Vagina (tissue), 2 donors: ENCODE measurements at regions not wholly inside any gene's neighbourhood (a gene's known extent, or its start where the extent isn't known, plus 50 kb on each side); places are given as distances from the start of the nearest gene placed in this dataset.

Source experiments
- CTCF ChIP-seq, 3 experiments: fragments of 450-650 bp in 2 of 3; fragments of 200-600 bp in 1 of 3; sonication (generic) in 1 of 3; IDR thresholded peaks; one replicate each; pipeline ENCODE4 v1.5.1; 2017 to 2019; ENCODE audit warnings: antibody characterized with exemption in 3 of 3, mild to moderate bottlenecking in 2 of 3, moderate library complexity in 2 of 3
- POLR2A ChIP-seq, 2 donors: fragments of 450-650 bp; IDR thresholded peaks; one replicate each; pipeline ENCODE4 v1.6.1; 2017; ENCODE audit warnings: antibody characterized with exemption in 2 of 2, mild to moderate bottlenecking in 2 of 2, moderate library complexity in 2 of 2
- POLR2AphosphoS5 ChIP-seq, 2 donors: sonication (generic); formaldehyde crosslinking; IDR thresholded peaks; one replicate each; pipeline ENCODE4 v1.9.0; 2017; ENCODE audit warnings: antibody characterized with exemption in 2 of 2, mild to moderate bottlenecking in 2 of 2, low read depth in 1 of 2; ENCODE audit not compliant: insufficient read depth in 1 of 2

GRCh38 chr15:97115761-97116070 is 785.2 kb downstream of the NR2F2 start:
- no peak for TF ChIP-seq CTCF (IDR thresholded peaks at IDR 0.05)
- no peak for TF ChIP-seq POLR2A (IDR thresholded peaks at IDR 0.05)
- TF ChIP-seq POLR2AphosphoS5 (IDR thresholded peaks at IDR 0.05; ENCODE audit: insufficient read depth in 1 of 2, low read depth in 1 of 2), result no peak
